Fibroblast of lung (primary cell): ENCODE measurements at regions not wholly inside any gene's neighbourhood (a gene's known extent, or its start where the extent isn't known, plus 50 kb on each side); places are given as distances from the start of the nearest gene placed in this dataset.

ENCODE experiments used
- CTCF ChIP-seq, 2 donors: IDR thresholded peaks in 1 of 2; conservative IDR thresholded peaks in 1 of 2; 1 replicate in 1 of 2; 2 replicates in 1 of 2; pipeline ENCODE4 v1.5.1; 2011 to 2012; ENCODE audit warnings: low read length in 2 of 2, control low read depth in 1 of 2, inconsistent platforms in 1 of 2, low read depth in 1 of 2, mild to moderate bottlenecking in 1 of 2
- EZH2 ChIP-seq: IDR thresholded peaks from 2 replicates; pipeline ENCODE4 v1.5.1; 2012; ENCODE audit warnings: low read length, control low read depth, mild to moderate bottlenecking; ENCODE audit errors: missing control alignments

GRCh38 chr1:104466068-104466467 is 716.4 kb downstream of the AMY1C start:
- TF ChIP-seq CTCF (conservative IDR thresholded peaks at IDR 0.05 in 1 of 2, IDR thresholded peaks at IDR 0.05 in 1 of 2; ENCODE audit: low read depth in 1 of 2, low read length in 2 of 2) (no peak), EZH2 (no peak)
